ENCODE measurements at regions not wholly inside any gene's neighbourhood (a gene's known extent, or its start where the extent isn't known, plus 50 kb on each side); places are given as distances from the start of the nearest gene placed in this dataset.

DNA sequence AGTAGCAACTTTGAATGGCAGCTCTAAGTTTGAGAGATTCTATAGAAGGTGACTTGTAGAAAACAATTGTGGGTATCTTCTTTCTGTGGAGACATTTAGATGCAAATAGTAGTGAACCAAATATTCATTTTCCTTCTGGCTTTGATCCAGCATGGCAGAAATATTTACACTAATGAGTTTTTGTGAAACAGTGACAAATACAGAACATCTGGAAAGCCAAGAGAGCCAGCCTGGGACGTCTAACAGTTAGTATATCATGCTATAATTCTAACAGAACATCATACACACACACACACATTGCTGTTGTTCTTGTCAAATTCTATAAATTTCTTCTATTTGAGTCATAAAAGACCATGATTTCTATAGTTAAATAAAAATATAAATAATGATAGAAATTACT is 1777.9 kb downstream of the ARAP2 start:
- POLR2A ChIA-PET: no interaction called here
- no peak overlapping the region for H2AFZ ChIP-seq (ENCODE audit: low read length)
- no peaks in the 10 kb centered on the region for H3K9me2 ChIP-seq (ENCODE audit: insufficient read depth, low read length)
- no peak overlapping the region for H3K27ac ChIP-seq (ENCODE audit: low read depth, low read length, poor library complexity, severe bottlenecking)
- CTCF ChIA-PET (ENCODE audit: unreplicated experiment): no interaction called here
- intact Hi-C loops (cut with micrococcal nuclease; ENCODE audit: unreplicated experiment): no loop called here
- BruUV-seq (replicated peaks): no TSS peak
- no peaks in the 10 kb centered on the region for H3K9me3 ChIP-seq (ENCODE audit: low read length)
- H3K4me1 ChIP-seq (ENCODE audit: insufficient read depth, low read length, poor library complexity, severe bottlenecking): no peaks in the 10 kb centered on the region
- no peaks in the 10 kb centered on the region for H3K36me3 ChIP-seq (ENCODE audit: insufficient read depth, low read length)
- H4K20me1 ChIP-seq (ENCODE audit: insufficient read depth, low read length): no peaks in the 10 kb centered on the region
- DNase-seq (ENCODE audit: low spot score): no peak
- H3K4me3 ChIP-seq (ENCODE audit: low read depth, low read length, poor library complexity, severe bottlenecking): no peak overlapping the region
- no peak overlapping the region for H3K4me2 ChIP-seq (ENCODE audit: low read length)
- H3K79me2 ChIP-seq (ENCODE audit: insufficient read depth, low read depth, low read length): no peaks in the 10 kb centered on the region
- TF ChIP-seq, protein P1, sequence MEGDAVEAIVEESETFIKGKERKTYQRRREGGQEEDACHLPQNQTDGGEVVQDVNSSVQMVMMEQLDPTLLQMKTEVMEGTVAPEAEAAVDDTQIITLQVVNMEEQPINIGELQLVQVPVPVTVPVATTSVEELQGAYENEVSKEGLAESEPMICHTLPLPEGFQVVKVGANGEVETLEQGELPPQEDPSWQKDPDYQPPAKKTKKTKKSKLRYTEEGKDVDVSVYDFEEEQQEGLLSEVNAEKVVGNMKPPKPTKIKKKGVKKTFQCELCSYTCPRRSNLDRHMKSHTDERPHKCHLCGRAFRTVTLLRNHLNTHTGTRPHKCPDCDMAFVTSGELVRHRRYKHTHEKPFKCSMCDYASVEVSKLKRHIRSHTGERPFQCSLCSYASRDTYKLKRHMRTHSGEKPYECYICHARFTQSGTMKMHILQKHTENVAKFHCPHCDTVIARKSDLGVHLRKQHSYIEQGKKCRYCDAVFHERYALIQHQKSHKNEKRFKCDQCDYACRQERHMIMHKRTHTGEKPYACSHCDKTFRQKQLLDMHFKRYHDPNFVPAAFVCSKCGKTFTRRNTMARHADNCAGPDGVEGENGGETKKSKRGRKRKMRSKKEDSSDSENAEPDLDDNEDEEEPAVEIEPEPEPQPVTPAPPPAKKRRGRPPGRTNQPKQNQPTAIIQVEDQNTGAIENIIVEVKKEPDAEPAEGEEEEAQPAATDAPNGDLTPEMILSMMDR (conservative IDR thresholded peaks at IDR 0.05; ENCODE audit: low read length): no peak
- no peak for TF ChIP-seq EZH2phosphoT487 (IDR thresholded peaks at IDR 0.05; ENCODE audit: borderline replicate concordance, low read depth, low read length)

DNA sequence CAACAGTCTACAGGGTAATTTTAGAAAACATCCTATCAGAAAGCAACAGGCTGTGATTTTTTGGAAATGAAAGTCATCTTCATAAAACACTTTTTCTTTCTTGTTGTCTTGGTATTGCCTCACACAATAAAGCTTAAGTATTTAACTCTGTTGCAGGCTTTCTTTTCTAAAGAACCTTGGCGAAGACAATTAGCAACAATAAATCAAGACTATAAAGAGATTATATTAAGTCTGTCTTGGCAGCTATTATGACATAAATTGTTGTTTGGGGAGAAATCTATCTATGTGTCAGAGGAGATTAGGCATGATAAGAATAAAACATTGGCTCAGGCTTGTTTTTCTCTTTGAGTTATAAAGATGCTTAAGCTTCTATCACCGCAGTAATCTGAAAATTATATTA is 1774.8 kb downstream of the ARAP2 start:
- no peak for DNase-seq (ENCODE audit: low spot score)
- Histone ChIP-seq H3K9me2 (ENCODE audit: insufficient read depth, low read length) (no peaks in the 10 kb centered on the region), H3K4me1 (ENCODE audit: insufficient read depth, low read length, poor library complexity, severe bottlenecking) (no peaks in the 10 kb centered on the region), H3K36me3 (ENCODE audit: insufficient read depth, low read length) (no peaks in the 10 kb centered on the region), H2AFZ (ENCODE audit: low read length) (no peak overlapping the region), H3K9me3 (ENCODE audit: low read length) (no peaks in the 10 kb centered on the region), H3K4me2 (ENCODE audit: low read length) (no peak overlapping the region), H4K20me1 (ENCODE audit: insufficient read depth, low read length) (no peaks in the 10 kb centered on the region), H3K27ac (ENCODE audit: low read depth, low read length, poor library complexity, severe bottlenecking) (no peak overlapping the region), H3K4me3 (ENCODE audit: low read depth, low read length, poor library complexity, severe bottlenecking) (no peak overlapping the region), H3K79me2 (ENCODE audit: insufficient read depth, low read depth, low read length) (no peaks in the 10 kb centered on the region)
- TF ChIP-seq EZH2phosphoT487 (IDR thresholded peaks at IDR 0.05; ENCODE audit: borderline replicate concordance, low read depth, low read length): no peak
- TF ChIP-seq, protein P1 (conservative IDR thresholded peaks at IDR 0.05; ENCODE audit: low read length): no peak
- CTCF ChIA-PET (ENCODE audit: unreplicated experiment): no interaction called here
- intact Hi-C loops (cut with micrococcal nuclease; ENCODE audit: unreplicated experiment): no loop called here
- POLR2A ChIA-PET: interaction anchor here (0.6 kb wide), 1 partner anchor 232 kb away, joined by 3 read pairs; no protein-coding TSS in a partner anchor
- no TSS peak for BruUV-seq (replicated peaks)

DNA sequence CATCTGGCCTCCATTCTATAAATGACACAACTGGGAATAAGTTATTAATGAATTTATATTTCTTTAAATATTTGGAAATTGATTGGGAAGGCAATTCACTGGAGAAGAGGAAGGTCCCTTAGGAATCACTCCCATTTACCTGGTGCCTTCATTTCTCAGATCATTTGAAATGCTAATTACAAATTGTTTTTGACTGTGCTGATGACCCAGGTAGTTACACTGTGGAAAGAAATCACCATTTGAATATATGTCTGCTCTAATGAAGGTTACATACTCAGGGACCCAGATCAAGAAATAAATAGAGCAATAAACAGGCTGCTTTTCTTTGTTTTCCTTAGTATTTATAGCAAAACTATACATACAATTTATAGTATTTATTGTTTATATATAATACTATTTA is 1759.1 kb downstream of the ARAP2 start:
- intact Hi-C loops (cut with micrococcal nuclease; ENCODE audit: unreplicated experiment): no loop called here
- Histone ChIP-seq H3K79me2 (ENCODE audit: insufficient read depth, low read depth, low read length) (no peaks in the 10 kb centered on the region), H3K27ac (ENCODE audit: low read depth, low read length, poor library complexity, severe bottlenecking) (no peak overlapping the region), H3K4me2 (ENCODE audit: low read length) (no peak overlapping the region), H3K4me1 (ENCODE audit: insufficient read depth, low read length, poor library complexity, severe bottlenecking) (no peaks in the 10 kb centered on the region), H3K36me3 (ENCODE audit: insufficient read depth, low read length) (no peaks in the 10 kb centered on the region), H4K20me1 (ENCODE audit: insufficient read depth, low read length) (no peaks in the 10 kb centered on the region), H3K4me3 (ENCODE audit: low read depth, low read length, poor library complexity, severe bottlenecking) (no peak overlapping the region), H3K9me2 (ENCODE audit: insufficient read depth, low read length) (no peaks in the 10 kb centered on the region), H3K9me3 (ENCODE audit: low read length) (no peaks in the 10 kb centered on the region), H2AFZ (ENCODE audit: low read length) (no peak overlapping the region)
- CTCF ChIA-PET (ENCODE audit: unreplicated experiment): no interaction called here
- no peak for TF ChIP-seq EZH2phosphoT487 (IDR thresholded peaks at IDR 0.05; ENCODE audit: borderline replicate concordance, low read depth, low read length)
- TF ChIP-seq, protein P1 (conservative IDR thresholded peaks at IDR 0.05; ENCODE audit: low read length): no peak
- DNase-seq (ENCODE audit: low spot score): no peak
- no TSS peak for BruUV-seq (replicated peaks)
- POLR2A ChIA-PET: no interaction called here
